Endothelial cell (in vitro differentiated cells): ENCODE measurements at regions not wholly inside any gene's neighbourhood (a gene's known extent, or its start where the extent isn't known, plus 50 kb on each side); places are given as distances from the start of the nearest gene placed in this dataset.

Experiments used
- DNase-seq: peaks from one replicate; pipeline ENCODE4 v3.0.0; 2021; ENCODE audit warnings: low spot score
- H3K27ac Mint-ChIP-seq: one replicate; pipeline ENCODE4 v1.8.0; 2021; ENCODE audit warnings: mixed read lengths, inconsistent platforms; ENCODE audit not compliant: unreplicated experiment
- H3K27me3 Mint-ChIP-seq: one replicate; pipeline ENCODE4 v1.8.0; 2021; ENCODE audit warnings: mild to moderate bottlenecking, moderate library complexity, mixed read lengths, inconsistent platforms; ENCODE audit not compliant: unreplicated experiment
- H3K36me3 Mint-ChIP-seq: one replicate; pipeline ENCODE4 v1.8.0; 2021; ENCODE audit warnings: mild to moderate bottlenecking, low read depth, mixed read lengths, inconsistent platforms; ENCODE audit not compliant: unreplicated experiment
- H3K4me1 Mint-ChIP-seq: one replicate; pipeline ENCODE4 v1.8.0; 2021; ENCODE audit warnings: mild to moderate bottlenecking, mixed read lengths, inconsistent platforms; ENCODE audit not compliant: unreplicated experiment
- H3K4me3 Mint-ChIP-seq: one replicate; pipeline ENCODE4 v1.8.0; 2021; ENCODE audit warnings: mild to moderate bottlenecking, mixed read lengths, inconsistent platforms; ENCODE audit not compliant: unreplicated experiment
- H3K9me3 Mint-ChIP-seq: one replicate; pipeline ENCODE4 v1.8.0; 2021; ENCODE audit warnings: mixed read lengths, inconsistent platforms; ENCODE audit not compliant: unreplicated experiment
- CTCF ChIP-seq: fragments of 200-600 bp; sonication (generic); IDR thresholded peaks from one replicate; pipeline ENCODE4 v1.5.0; 2021; ENCODE audit warnings: antibody characterized with exemption; ENCODE audit not compliant: unreplicated experiment

- Mint-ChIP-seq H3K27me3 (no peaks in the 10 kb centered on the region), H3K36me3 (no peaks in the 10 kb centered on the region), H3K9me3 (no peaks in the 10 kb centered on the region), H3K4me3 (no peak overlapping the region), H3K4me1 (no peaks in the 10 kb centered on the region), H3K27ac (no peak overlapping the region)
- TF ChIP-seq CTCF, result no peak
- no peak for DNase-seq
Measured at GRCh38 chr2:150572194-150572766, 84.8 kb upstream of the RND3 start.

DNA sequence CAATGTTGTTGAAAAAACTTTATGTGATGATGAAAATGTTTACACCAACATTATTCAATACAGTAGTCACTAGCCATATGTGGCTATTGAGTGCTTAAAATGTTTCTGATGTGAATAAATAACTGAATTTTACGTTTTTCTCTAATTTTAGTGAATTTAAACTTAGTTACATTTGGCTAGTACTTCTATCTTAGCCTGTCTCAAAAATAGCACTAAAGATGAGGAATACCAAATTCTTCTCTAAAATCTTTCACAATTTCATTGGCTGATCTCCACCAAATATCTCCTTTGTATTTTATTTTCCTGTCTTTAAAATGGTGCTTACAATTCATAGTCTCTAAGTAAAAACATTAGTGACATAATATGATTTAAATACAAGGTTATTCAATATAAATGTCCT lies 83.7 kb upstream of the RND3 start:
- Mint-ChIP-seq H3K27me3 (peaks cover 3% of the 10 kb centered on the region), H3K4me1 (no peaks in the 10 kb centered on the region), H3K27ac (no peak overlapping the region), H3K9me3 (no peaks in the 10 kb centered on the region), H3K4me3 (no peak overlapping the region), H3K36me3 (no peaks in the 10 kb centered on the region)
- DNase-seq, result no peak
- no peak for TF ChIP-seq CTCF

DNA sequence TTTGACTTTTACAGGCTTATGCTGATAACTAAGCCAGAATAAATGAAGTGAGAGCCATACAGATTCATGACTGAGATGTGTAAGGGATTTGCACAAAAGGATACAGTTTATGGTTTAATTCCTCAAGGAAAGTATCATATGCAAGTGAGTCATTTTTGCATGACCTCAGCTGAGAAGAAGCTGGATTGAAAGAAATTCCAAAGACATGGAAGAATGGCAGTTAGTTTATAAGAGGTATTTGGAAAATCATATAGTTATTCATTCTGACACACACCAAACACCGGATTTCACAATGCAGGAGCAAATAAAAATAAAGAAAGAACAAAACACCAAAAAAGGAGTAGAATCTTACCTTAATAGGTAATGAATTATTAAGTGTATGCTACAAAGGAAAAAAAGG lies 83.2 kb upstream of the RND3 start:
- Mint-ChIP-seq H3K9me3 (no peaks in the 10 kb centered on the region), H3K27ac (no peak overlapping the region), H3K27me3 (peaks cover 3% of the 10 kb centered on the region), H3K36me3 (no peaks in the 10 kb centered on the region), H3K4me3 (no peak overlapping the region), H3K4me1 (no peaks in the 10 kb centered on the region)
- TF ChIP-seq CTCF, result no peak
- DNase-seq, result no peak

GRCh38 chr2:150569761-150570160 lies 82.3 kb upstream of the RND3 start:
- DNase-seq, result no peak
- Mint-ChIP-seq H3K27ac (no peak overlapping the region), H3K4me1 (no peaks in the 10 kb centered on the region), H3K36me3 (no peaks in the 10 kb centered on the region), H3K27me3 (peaks cover 3% of the 10 kb centered on the region), H3K4me3 (no peak overlapping the region), H3K9me3 (no peaks in the 10 kb centered on the region)
- TF ChIP-seq CTCF, result no peak

DNA sequence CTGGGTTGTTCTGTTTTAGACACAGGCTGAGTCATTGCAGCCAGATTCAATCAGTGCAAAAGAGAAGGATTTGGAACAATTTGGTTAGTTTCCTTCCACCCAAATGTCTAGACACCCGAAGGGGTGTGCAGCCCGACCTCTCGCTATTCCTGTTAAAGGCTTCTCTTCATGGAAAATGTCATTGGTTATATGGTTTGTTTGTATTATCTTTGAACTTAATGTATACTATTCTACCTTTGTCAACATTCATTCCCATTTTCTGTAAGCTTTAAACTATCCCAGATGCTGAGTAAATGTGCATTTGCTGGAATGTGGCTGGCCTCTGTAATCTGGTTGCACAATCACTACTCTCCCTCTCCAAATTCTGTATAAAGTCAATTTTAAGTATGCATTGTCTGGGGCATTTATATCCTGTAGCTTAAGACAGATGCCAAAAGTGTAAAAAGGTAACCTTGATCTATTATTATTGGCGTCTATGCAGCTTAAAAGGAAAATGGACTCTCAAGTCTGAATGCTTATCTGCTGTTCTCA lies 80.4 kb upstream of the RND3 start:
- Mint-ChIP-seq H3K9me3 (no peaks in the 10 kb centered on the region), H3K4me1 (peaks cover 8% of the 10 kb centered on the region), H3K36me3 (no peaks in the 10 kb centered on the region), H3K27ac (no peak overlapping the region), H3K27me3 (peaks cover 3% of the 10 kb centered on the region), H3K4me3 (no peak overlapping the region)
- no peak for TF ChIP-seq CTCF
- no peak for DNase-seq
